GM21381 (cell line): ENCODE measurements at regions not wholly inside any gene's neighbourhood (a gene's known extent, or its start where the extent isn't known, plus 50 kb on each side); places are given as distances from the start of the nearest gene placed in this dataset.

Experiments
- ATAC-seq: cut with Tn5 transposase; IDR thresholded peaks from one replicate; pipeline ENCODE4 v1.9.1; 2021; ENCODE audit warnings: mild to moderate bottlenecking, moderate library complexity; ENCODE audit not compliant: unreplicated experiment

GRCh38 chr1:229760478-229760996 is 134.5 kb downstream of the URB2 start:
- ATAC-seq = no peak

- no peak for ATAC-seq
Observed at GRCh38 chr1:229762891-229763290, 136.8 kb downstream of the URB2 start.

GRCh38 chr1:229768232-229768631 is 142.2 kb downstream of the URB2 start:
- ATAC-seq = no peak

- ATAC-seq = no peak
Observed at GRCh38 chr1:229769006-229769405, 143.0 kb downstream of the URB2 start.

GRCh38 chr1:229769809-229770208 is 143.8 kb downstream of the URB2 start:
- ATAC-seq = no peak

- no peak for ATAC-seq
Observed at GRCh38 chr1:229778794-229779193, 152.7 kb downstream of the URB2 start.

GRCh38 chr1:229781453-229781852 is 155.4 kb downstream of the URB2 start:
- no peak for ATAC-seq

GRCh38 chr1:229782469-229782868 is 156.4 kb downstream of the URB2 start:
- no peak for ATAC-seq

- ATAC-seq = no peak
Observed at GRCh38 chr1:229784834-229785233, 158.8 kb downstream of the URB2 start.

GRCh38 chr1:229786974-229787610 is 161.0 kb downstream of the URB2 start:
- ATAC-seq = no peak

GRCh38 chr1:229788004-229788403 is 162.0 kb downstream of the URB2 start:
- no peak for ATAC-seq

GRCh38 chr1:229792012-229792975 is 166.2 kb downstream of the URB2 start:
- no peak for ATAC-seq

- no peak for ATAC-seq
Observed at GRCh38 chr1:229793488-229793887, 167.4 kb downstream of the URB2 start.

GRCh38 chr1:229798558-229798957 is 172.5 kb downstream of the URB2 start:
- ATAC-seq = no peak

- no peak for ATAC-seq
Observed at GRCh38 chr1:229803626-229804217, 177.7 kb downstream of the URB2 start.

GRCh38 chr1:229808272-229808671 is 182.2 kb downstream of the URB2 start:
- no peak for ATAC-seq

GRCh38 chr1:229810140-229810539 is 184.1 kb downstream of the URB2 start:
- ATAC-seq = no peak

GRCh38 chr1:229810961-229811360 is 184.9 kb downstream of the URB2 start:
- ATAC-seq = no peak

- ATAC-seq = no peak
Observed at GRCh38 chr1:229812148-229812547, 186.1 kb downstream of the URB2 start.

- ATAC-seq = no peak
Observed at GRCh38 chr1:229812693-229813092, 186.6 kb downstream of the URB2 start.

GRCh38 chr1:229815076-229815475 is 189.0 kb downstream of the URB2 start:
- no peak for ATAC-seq

- no peak for ATAC-seq
Observed at GRCh38 chr1:229815961-229816360, 189.9 kb downstream of the URB2 start.
